B cell (primary cell): ENCODE measurements at regions not wholly inside any gene's neighbourhood (a gene's known extent, or its start where the extent isn't known, plus 50 kb on each side); places are given as distances from the start of the nearest gene placed in this dataset.

Experiments
- ATAC-seq: fragments of 200-7000 bp; cut with Tn5 transposase; one replicate; pipeline ENCODE4 v1.10.0; 2021; ENCODE audit warnings: low read depth, mild to moderate bottlenecking, moderate number of reproducible peaks, moderate library complexity
- CTCF ChIA-PET: fragments of 350-600 bp; sonication (Branson Sonifier 250); formaldehyde crosslinking; loops from one replicate; lab custom pipeline; 2021; ENCODE audit warnings: antibody characterized with exemption, inconsistent platforms; lab: Charles Lee
- POLR2A ChIA-PET: fragments of 350-600 bp; sonication (Branson Sonifier 250); formaldehyde crosslinking; loops from one replicate; lab custom pipeline; 2021; ENCODE audit warnings: antibody characterized with exemption; lab: Charles Lee
- DNase-seq: peaks from one replicate; pipeline ENCODE4 v3.0.0; 2013
- H2AFZ ChIP-seq: 2 replicates; pipeline ENCODE4 v1.6.1; 2012; ENCODE audit warnings: mild to moderate bottlenecking, low read depth, low read length; ENCODE audit not compliant: insufficient read depth, poor library complexity, severe bottlenecking
- H3K27ac ChIP-seq, 2 donors: 1 replicate in 1 of 2; 2 replicates in 1 of 2; pipeline ENCODE4 v1.5.1; 2012 to 2013; ENCODE audit warnings: low read length in 2 of 2, mild to moderate bottlenecking in 2 of 2, moderate library complexity in 1 of 2
- H3K27me3 ChIP-seq, 4 experiments: fragments of 200-600 bp in 1 of 4; sonication (generic) in 1 of 4; replicated peaks in 1 of 4; 1 replicate in 2 of 4; 2 replicates in 2 of 4; pipeline versions ENCODE4 v1.6.1 to v1.7.0; 2013 to 2016; ENCODE audit warnings: low read length in 3 of 4, mild to moderate bottlenecking in 2 of 4, mixed read lengths in 1 of 4, moderate library complexity in 1 of 4; ENCODE audit not compliant: insufficient read depth in 4 of 4, control insufficient read depth in 3 of 4; ENCODE audit errors: control extremely low read depth in 1 of 4
- H3K36me3 ChIP-seq, 2 experiments: replicated peaks in 1 of 2; 1 replicate in 1 of 2; 2 replicates in 1 of 2; pipeline versions ENCODE4 v1.6.1 to v1.7.1; 2013; ENCODE audit warnings: low read length in 1 of 2; ENCODE audit not compliant: insufficient read depth in 2 of 2, control insufficient read depth in 1 of 2; ENCODE audit errors: control extremely low read depth in 1 of 2, extremely low read depth in 1 of 2
- H3K4me1 ChIP-seq, 2 donors: fragments of 200-600 bp in 1 of 2; sonication (generic) in 1 of 2; 1 replicate in 1 of 2; 2 replicates in 1 of 2; pipeline versions ENCODE4 v1.5.1 to v1.6.1; 2013 to 2017; ENCODE audit warnings: low read length in 2 of 2; ENCODE audit not compliant: control insufficient read depth in 2 of 2, insufficient read depth in 2 of 2
- H3K4me2 ChIP-seq: replicated peaks from 2 replicates; pipeline ENCODE3; 2012; ENCODE audit warnings: mild to moderate bottlenecking, low read depth, low read length; ENCODE audit not compliant: poor library complexity, severe bottlenecking
- H3K4me3 ChIP-seq, 5 experiments: fragments of 200-600 bp in 1 of 5; sonication (generic) in 1 of 5; 1 replicate in 3 of 5; 2 replicates in 2 of 5; pipeline versions ENCODE4 v1.5.1 to v1.7.0; 2011 to 2016; ENCODE audit warnings: low read length in 4 of 5, mild to moderate bottlenecking in 4 of 5, low read depth in 2 of 5, control low read depth in 1 of 5, moderate library complexity in 1 of 5; ENCODE audit not compliant: insufficient read depth in 1 of 5; ENCODE audit errors: control extremely low read depth in 1 of 5, extremely low read depth in 1 of 5
- H3K79me2 ChIP-seq: fragments of 200-600 bp; sonication (generic); one replicate; pipeline ENCODE4 v1.6.0; 2016; ENCODE audit warnings: low read length; ENCODE audit not compliant: control insufficient read depth, insufficient read depth
- H3K9ac ChIP-seq: fragments of 200-600 bp; sonication (generic); 2 replicates; pipeline ENCODE4 v1.6.1; 2017; ENCODE audit warnings: mild to moderate bottlenecking, low read length, moderate library complexity
- H3K9me3 ChIP-seq, 3 donors: one replicate each; pipeline versions ENCODE4 v1.6.1 to v1.7.1; 2013; ENCODE audit warnings: low read length in 2 of 3; ENCODE audit not compliant: control insufficient read depth in 2 of 3, insufficient read depth in 1 of 3; ENCODE audit errors: control extremely low read depth in 1 of 3
- H4K20me1 ChIP-seq: 2 replicates; pipeline ENCODE4 v1.6.0; 2012; ENCODE audit warnings: mild to moderate bottlenecking, low read length; ENCODE audit not compliant: insufficient read depth, control insufficient read depth, poor library complexity, severe bottlenecking
- H3K27ac Mint-ChIP-seq: one replicate; pipeline ENCODE4 v1.8.0; 2021; ENCODE audit warnings: mixed read lengths
- H3K27me3 Mint-ChIP-seq: one replicate; pipeline ENCODE4 v1.8.0; 2021; ENCODE audit warnings: mixed read lengths
- H3K4me1 Mint-ChIP-seq: one replicate; pipeline ENCODE4 v1.8.0; 2021; ENCODE audit warnings: mixed read lengths
- H3K4me3 Mint-ChIP-seq: one replicate; pipeline ENCODE4 v1.8.0; 2021; ENCODE audit warnings: mixed read lengths
- H3K9me3 Mint-ChIP-seq: one replicate; pipeline ENCODE4 v1.8.0; 2022; ENCODE audit warnings: mixed read lengths; ENCODE audit not compliant: insufficient read depth
- EZH2 ChIP-seq: IDR thresholded peaks from 2 replicates; pipeline ENCODE4 v1.6.1; 2012; ENCODE audit warnings: borderline replicate concordance, low read depth, mild to moderate bottlenecking, moderate library complexity, low read length; ENCODE audit not compliant: insufficient read depth, poor library complexity, severe bottlenecking
- WGBS: methylation state at CpG from one replicate; pipeline ENCODE4 v1.1.5; 2013; ENCODE audit warnings: missing lambda C conversion rate; ENCODE audit not compliant: insufficient coverage; 5-methylcytosine and 5-hydroxymethylcytosine counted together
- intact Hi-C: fragments of 100-400 bp; cut with micrococcal nuclease; formaldehyde crosslinking; loops from one replicate; pipeline ENCODE4 v1.10.0; 2022
- TF ChIP-seq, protein P1 (sequence below): fragments of 200-600 bp; IDR thresholded peaks from one replicate; pipeline ENCODE4 v1.8.0; 2022; ENCODE audit warnings: antibody characterized with exemption, mild to moderate bottlenecking

- H3K4me1 Mint-ChIP-seq, result no peaks in the 10 kb centered on the region
- CTCF ChIA-PET, result no interaction called here
These were observed 217.5 kb downstream of the MATN1 start for GRCh38 chr1:30505853-30506252.

GRCh38 chr1:30492451-30492850 lies 230.9 kb downstream of the MATN1 start:
- H4K20me1 ChIP-seq, result no peaks in the 10 kb centered on the region
- no peaks in the 10 kb centered on the region for H3K27me3 ChIP-seq
- H3K9me3 Mint-ChIP-seq, result peaks cover 6% of the 10 kb centered on the region
- H3K4me3 Mint-ChIP-seq, result no peak overlapping the region
- H3K4me1 Mint-ChIP-seq, result no peaks in the 10 kb centered on the region
- no peak overlapping the region for H3K4me2 ChIP-seq
- ChIA-PET POLR2A (no interaction called here), CTCF (no interaction called here)
- peaks cover 6% of the 10 kb centered on the region for H3K27me3 Mint-ChIP-seq
- no peak overlapping the region for H3K4me3 ChIP-seq
- H3K27ac Mint-ChIP-seq, result no peak overlapping the region
- ATAC-seq, result no peak
- H3K4me1 ChIP-seq, result no peaks in the 10 kb centered on the region
- intact Hi-C loops, result no loop called here
- H3K9ac ChIP-seq, result no peak overlapping the region
- WGBS, result 68% methylated on average over 6 of the region's 6 CpGs
- H3K79me2 ChIP-seq, result no peaks in the 10 kb centered on the region
- no peak overlapping the region for H2AFZ ChIP-seq
- H3K27ac ChIP-seq, result no peak overlapping the region
- H3K9me3 ChIP-seq, result peaks cover 0 to 7% (median 0%) of the 10 kb centered on the region in 3 donors
- H3K36me3 ChIP-seq, result no peaks in the 10 kb centered on the region
- TF ChIP-seq, protein P1, sequence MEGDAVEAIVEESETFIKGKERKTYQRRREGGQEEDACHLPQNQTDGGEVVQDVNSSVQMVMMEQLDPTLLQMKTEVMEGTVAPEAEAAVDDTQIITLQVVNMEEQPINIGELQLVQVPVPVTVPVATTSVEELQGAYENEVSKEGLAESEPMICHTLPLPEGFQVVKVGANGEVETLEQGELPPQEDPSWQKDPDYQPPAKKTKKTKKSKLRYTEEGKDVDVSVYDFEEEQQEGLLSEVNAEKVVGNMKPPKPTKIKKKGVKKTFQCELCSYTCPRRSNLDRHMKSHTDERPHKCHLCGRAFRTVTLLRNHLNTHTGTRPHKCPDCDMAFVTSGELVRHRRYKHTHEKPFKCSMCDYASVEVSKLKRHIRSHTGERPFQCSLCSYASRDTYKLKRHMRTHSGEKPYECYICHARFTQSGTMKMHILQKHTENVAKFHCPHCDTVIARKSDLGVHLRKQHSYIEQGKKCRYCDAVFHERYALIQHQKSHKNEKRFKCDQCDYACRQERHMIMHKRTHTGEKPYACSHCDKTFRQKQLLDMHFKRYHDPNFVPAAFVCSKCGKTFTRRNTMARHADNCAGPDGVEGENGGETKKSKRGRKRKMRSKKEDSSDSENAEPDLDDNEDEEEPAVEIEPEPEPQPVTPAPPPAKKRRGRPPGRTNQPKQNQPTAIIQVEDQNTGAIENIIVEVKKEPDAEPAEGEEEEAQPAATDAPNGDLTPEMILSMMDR, result no peak
- no peak for TF ChIP-seq EZH2
- DNase-seq, result no peak

More at GRCh38 chr1:30505853-30506252, 217.5 kb downstream of the MATN1 start:
- H3K4me1 ChIP-seq, result no peaks in the 10 kb centered on the region
- H3K4me3 ChIP-seq, result no peak overlapping the region
- no peak for TF ChIP-seq EZH2
- TF ChIP-seq, protein P1, result no peak
- ATAC-seq (no peak), DNase-seq (no peak)
- POLR2A ChIA-PET, result no interaction called here
- peaks cover 0 to 4% (median 0%) of the 10 kb centered on the region in 3 donors for H3K9me3 ChIP-seq
- Mint-ChIP-seq H3K9me3 (peaks cover 6% of the 10 kb centered on the region), H3K27ac (no peak overlapping the region), H3K4me3 (no peak overlapping the region), H3K27me3 (peaks cover 13% of the 10 kb centered on the region)
- H2AFZ ChIP-seq, result no peak overlapping the region
- H3K79me2 ChIP-seq, result no peaks in the 10 kb centered on the region
- H3K36me3 ChIP-seq, result no peaks in the 10 kb centered on the region
- H3K4me2 ChIP-seq, result no peak overlapping the region
- WGBS, result 88% methylated on average over 4 of the region's 7 CpGs
- H4K20me1 ChIP-seq, result no peaks in the 10 kb centered on the region
- peaks cover 0 to 3% (median 0%) of the 10 kb centered on the region in 4 experiments for H3K27me3 ChIP-seq
- no peak overlapping the region for H3K27ac ChIP-seq
- intact Hi-C loops, result no loop called here
- no peak overlapping the region for H3K9ac ChIP-seq
